ENCODE measurements at regions not wholly inside any gene's neighbourhood (a gene's known extent, or its start where the extent isn't known, plus 50 kb on each side); places are given as distances from the start of the nearest gene placed in this dataset.

DNA sequence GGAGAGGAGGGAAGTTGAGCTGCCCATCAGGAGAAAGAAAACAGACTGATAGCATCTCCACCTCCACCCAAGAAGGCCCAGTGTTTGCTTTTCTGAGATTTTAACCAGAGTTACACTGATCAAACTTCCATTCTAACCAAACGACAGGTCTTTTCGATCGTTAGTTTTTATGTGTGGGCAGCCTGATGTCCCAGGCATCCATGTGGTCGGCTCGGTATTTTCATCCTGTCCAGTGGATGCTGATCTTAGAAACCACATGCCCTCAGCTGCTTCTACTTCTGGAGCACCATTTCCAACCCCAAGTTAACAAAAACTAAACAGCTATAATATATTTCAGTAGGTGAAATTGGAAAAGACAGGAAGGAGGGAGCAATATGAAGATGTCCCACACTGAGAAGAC is 536.8 kb upstream of the JAG1 start:
- TF ChIP-seq, protein P1, sequence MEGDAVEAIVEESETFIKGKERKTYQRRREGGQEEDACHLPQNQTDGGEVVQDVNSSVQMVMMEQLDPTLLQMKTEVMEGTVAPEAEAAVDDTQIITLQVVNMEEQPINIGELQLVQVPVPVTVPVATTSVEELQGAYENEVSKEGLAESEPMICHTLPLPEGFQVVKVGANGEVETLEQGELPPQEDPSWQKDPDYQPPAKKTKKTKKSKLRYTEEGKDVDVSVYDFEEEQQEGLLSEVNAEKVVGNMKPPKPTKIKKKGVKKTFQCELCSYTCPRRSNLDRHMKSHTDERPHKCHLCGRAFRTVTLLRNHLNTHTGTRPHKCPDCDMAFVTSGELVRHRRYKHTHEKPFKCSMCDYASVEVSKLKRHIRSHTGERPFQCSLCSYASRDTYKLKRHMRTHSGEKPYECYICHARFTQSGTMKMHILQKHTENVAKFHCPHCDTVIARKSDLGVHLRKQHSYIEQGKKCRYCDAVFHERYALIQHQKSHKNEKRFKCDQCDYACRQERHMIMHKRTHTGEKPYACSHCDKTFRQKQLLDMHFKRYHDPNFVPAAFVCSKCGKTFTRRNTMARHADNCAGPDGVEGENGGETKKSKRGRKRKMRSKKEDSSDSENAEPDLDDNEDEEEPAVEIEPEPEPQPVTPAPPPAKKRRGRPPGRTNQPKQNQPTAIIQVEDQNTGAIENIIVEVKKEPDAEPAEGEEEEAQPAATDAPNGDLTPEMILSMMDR (IDR thresholded peaks at IDR 0.05): no peak
- TF ChIP-seq, protein P2, sequence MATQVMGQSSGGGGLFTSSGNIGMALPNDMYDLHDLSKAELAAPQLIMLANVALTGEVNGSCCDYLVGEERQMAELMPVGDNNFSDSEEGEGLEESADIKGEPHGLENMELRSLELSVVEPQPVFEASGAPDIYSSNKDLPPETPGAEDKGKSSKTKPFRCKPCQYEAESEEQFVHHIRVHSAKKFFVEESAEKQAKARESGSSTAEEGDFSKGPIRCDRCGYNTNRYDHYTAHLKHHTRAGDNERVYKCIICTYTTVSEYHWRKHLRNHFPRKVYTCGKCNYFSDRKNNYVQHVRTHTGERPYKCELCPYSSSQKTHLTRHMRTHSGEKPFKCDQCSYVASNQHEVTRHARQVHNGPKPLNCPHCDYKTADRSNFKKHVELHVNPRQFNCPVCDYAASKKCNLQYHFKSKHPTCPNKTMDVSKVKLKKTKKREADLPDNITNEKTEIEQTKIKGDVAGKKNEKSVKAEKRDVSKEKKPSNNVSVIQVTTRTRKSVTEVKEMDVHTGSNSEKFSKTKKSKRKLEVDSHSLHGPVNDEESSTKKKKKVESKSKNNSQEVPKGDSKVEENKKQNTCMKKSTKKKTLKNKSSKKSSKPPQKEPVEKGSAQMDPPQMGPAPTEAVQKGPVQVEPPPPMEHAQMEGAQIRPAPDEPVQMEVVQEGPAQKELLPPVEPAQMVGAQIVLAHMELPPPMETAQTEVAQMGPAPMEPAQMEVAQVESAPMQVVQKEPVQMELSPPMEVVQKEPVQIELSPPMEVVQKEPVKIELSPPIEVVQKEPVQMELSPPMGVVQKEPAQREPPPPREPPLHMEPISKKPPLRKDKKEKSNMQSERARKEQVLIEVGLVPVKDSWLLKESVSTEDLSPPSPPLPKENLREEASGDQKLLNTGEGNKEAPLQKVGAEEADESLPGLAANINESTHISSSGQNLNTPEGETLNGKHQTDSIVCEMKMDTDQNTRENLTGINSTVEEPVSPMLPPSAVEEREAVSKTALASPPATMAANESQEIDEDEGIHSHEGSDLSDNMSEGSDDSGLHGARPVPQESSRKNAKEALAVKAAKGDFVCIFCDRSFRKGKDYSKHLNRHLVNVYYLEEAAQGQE (IDR thresholded peaks at IDR 0.05; ENCODE audit: insufficient read depth in 1 of 2, low read depth in 2 of 2, low read length in 1 of 2): no peak
- TF ChIP-seq POLR2AphosphoS5 (IDR thresholded peaks at IDR 0.05; ENCODE audit: low read depth, low read length) (no peak), TCF7L2 (IDR thresholded peaks at IDR 0.05; ENCODE audit: low read depth, low read length) (no peak), SIN3A (IDR thresholded peaks at IDR 0.05; ENCODE audit: borderline replicate concordance, insufficient read depth, low read depth, low read length) (no peak)

Measured in Panc1 (cell line).